GM23338 (cell line): ENCODE measurements at regions not wholly inside any gene's neighbourhood (a gene's known extent, or its start where the extent isn't known, plus 50 kb on each side); places are given as distances from the start of the nearest gene placed in this dataset.

Source experiments
- ATAC-seq: fragments of 200-7000 bp; cut with Tn5 transposase; 3 replicates; pipeline ENCODE4 v1.9.1; 2020
- DNase-seq: peaks from one replicate; pipeline ENCODE4 v3.0.0-alpha.2; 2015; ENCODE audit warnings: low spot score
- H2AFZ ChIP-seq: fragments of 200-600 bp; sonication (generic); 2 replicates; pipeline ENCODE4 v1.8.0; 2016; ENCODE audit warnings: antibody characterized with exemption, mild to moderate bottlenecking, moderate library complexity
- H3F3A ChIP-seq: fragments of 200-600 bp; sonication (generic); replicated peaks from 2 replicates; pipeline ENCODE4 v1.8.0; 2017; ENCODE audit warnings: antibody characterized with exemption, mixed run types, low read depth
- H3K27ac ChIP-seq: fragments of 200-600 bp; sonication (generic); 2 replicates; pipeline ENCODE4 v1.6.1; 2016; ENCODE audit warnings: low read depth
- H3K27me3 ChIP-seq: fragments of 200-600 bp; sonication (generic); 2 replicates; pipeline ENCODE4 v1.8.0; 2016; ENCODE audit warnings: mild to moderate bottlenecking, mixed run types, moderate library complexity; ENCODE audit not compliant: insufficient read depth
- H3K36me3 ChIP-seq: fragments of 200-600 bp; sonication (generic); 2 replicates; pipeline ENCODE4 v1.8.0; 2016; ENCODE audit warnings: mild to moderate bottlenecking; ENCODE audit not compliant: insufficient read depth
- H3K4me1 ChIP-seq: fragments of 200-600 bp; sonication (generic); 2 replicates; pipeline ENCODE4 v1.8.0; 2016; ENCODE audit warnings: mild to moderate bottlenecking, moderate library complexity; ENCODE audit not compliant: insufficient read depth
- H3K4me2 ChIP-seq: fragments of 200-600 bp; sonication (generic); 2 replicates; pipeline ENCODE4 v1.7.1; 2017; ENCODE audit warnings: mixed run types
- H3K4me3 ChIP-seq: fragments of 200-600 bp; sonication (generic); 2 replicates; pipeline ENCODE4 v1.6.1; 2016; ENCODE audit warnings: mixed run types
- H3K79me2 ChIP-seq: fragments of 200-600 bp; sonication (generic); replicated peaks from 2 replicates; pipeline ENCODE4 v1.8.0; 2017; ENCODE audit warnings: mild to moderate bottlenecking; ENCODE audit not compliant: insufficient read depth
- H3K9me2 ChIP-seq: fragments of 200-600 bp; sonication (generic); 2 replicates; pipeline ENCODE4 v1.8.0; 2017; ENCODE audit not compliant: insufficient read depth
- H4K20me1 ChIP-seq: fragments of 200-600 bp; sonication (generic); replicated peaks from 2 replicates; pipeline ENCODE4 v1.8.0; 2017; ENCODE audit warnings: mild to moderate bottlenecking; ENCODE audit not compliant: insufficient read depth
- H3K27ac Mint-ChIP-seq: 2 replicates; pipeline ENCODE4 v1.8.0; 2020; ENCODE audit warnings: inconsistent platforms, mild to moderate bottlenecking, moderate library complexity, mixed read lengths
- H3K27me3 Mint-ChIP-seq: 3 replicates; pipeline ENCODE4 v1.8.0; 2022; ENCODE audit warnings: low read depth, mild to moderate bottlenecking, moderate library complexity, mixed read lengths, inconsistent platforms; ENCODE audit not compliant: insufficient read depth, poor library complexity
- H3K36me3 Mint-ChIP-seq: 3 replicates; pipeline ENCODE4 v1.8.0; 2021; ENCODE audit warnings: low read depth, mild to moderate bottlenecking, inconsistent platforms, moderate library complexity, mixed read lengths
- H3K4me1 Mint-ChIP-seq: 3 replicates; pipeline ENCODE4 v1.8.0; 2020; ENCODE audit warnings: mild to moderate bottlenecking, inconsistent platforms, mixed read lengths
- H3K4me3 Mint-ChIP-seq: 3 replicates; pipeline ENCODE4 v1.8.0; 2021; ENCODE audit warnings: moderate library complexity, mild to moderate bottlenecking, inconsistent platforms, mixed read lengths
- H3K9me3 Mint-ChIP-seq: 3 replicates; pipeline ENCODE4 v1.8.0; 2020; ENCODE audit warnings: moderate library complexity, mild to moderate bottlenecking, inconsistent platforms, mixed read lengths
- CREB1 ChIP-seq: fragments of 250-450 bp; sonication (Bioruptor Pico); IDR thresholded peaks from 2 replicates; pipeline ENCODE4 v1.5.0; 2020; ENCODE audit warnings: low read depth, mild to moderate bottlenecking, moderate library complexity
- CTCF ChIP-seq, 2 experiments: fragments of 200-600 bp in 1 of 2; sonication (generic) in 1 of 2; conservative IDR thresholded peaks; 2 replicates each; pipeline versions ENCODE4 v1.5.1 to v1.6.1; 2016 to 2017; ENCODE audit warnings: antibody characterized with exemption in 2 of 2, low read depth in 2 of 2, mild to moderate bottlenecking in 2 of 2, moderate library complexity in 1 of 2
- ETS1 ChIP-seq: IDR thresholded peaks from 2 replicates; pipeline ENCODE4 v1.6.1; 2016; ENCODE audit warnings: antibody characterized with exemption
- EZH2 ChIP-seq: fragments of 200-600 bp; sonication (generic); IDR thresholded peaks from one replicate; pipeline ENCODE4 v1.8.0; 2017; ENCODE audit warnings: antibody characterized with exemption, mild to moderate bottlenecking, low read depth; ENCODE audit not compliant: unreplicated experiment
- EZH2phosphoT487 ChIP-seq: fragments of 200-600 bp; sonication (generic); IDR thresholded peaks from one replicate; pipeline ENCODE4 v1.8.1; 2018; ENCODE audit warnings: antibody characterized with exemption; ENCODE audit not compliant: unreplicated experiment
- JUNB ChIP-seq: IDR thresholded peaks from one replicate; pipeline ENCODE4 v1.6.1; 2016; ENCODE audit warnings: antibody characterized with exemption; ENCODE audit not compliant: unreplicated experiment
- NANOG ChIP-seq: IDR thresholded peaks from 2 replicates; pipeline ENCODE4 v1.6.1; 2016; ENCODE audit warnings: antibody characterized with exemption, borderline replicate concordance
- POLR2AphosphoS5 ChIP-seq: IDR thresholded peaks from 2 replicates; pipeline ENCODE4 v1.6.1; 2016; ENCODE audit warnings: antibody characterized with exemption, low read depth
- REST ChIP-seq: IDR thresholded peaks from one replicate; pipeline ENCODE4 v1.6.1; 2018; ENCODE audit warnings: antibody characterized with exemption; ENCODE audit not compliant: unreplicated experiment
- STAT1 ChIP-seq: IDR thresholded peaks from one replicate; pipeline ENCODE4 v1.6.1; 2016; ENCODE audit warnings: antibody characterized with exemption; ENCODE audit not compliant: unreplicated experiment
- ZNF114 ChIP-seq: fragments of 250-450 bp; sonication (Bioruptor Pico); IDR thresholded peaks from 2 replicates; pipeline ENCODE4 v1.5.0; 2020; ENCODE audit warnings: mild to moderate bottlenecking, moderate library complexity
- ZNF331 ChIP-seq: fragments of 250-450 bp; sonication (Bioruptor Pico); IDR thresholded peaks from 2 replicates; pipeline ENCODE4 v1.5.0; 2020; ENCODE audit warnings: low read depth, mild to moderate bottlenecking, moderate library complexity
- ZNF462 ChIP-seq: fragments of 250-450 bp; sonication (Bioruptor Pico); IDR thresholded peaks from 2 replicates; pipeline ENCODE4 v1.5.0; 2020; ENCODE audit warnings: mild to moderate bottlenecking, moderate library complexity

- H3K27ac Mint-ChIP-seq = 0 out of 2 replicates have a peak overlapping the region, but pooled peaks have one; percentile 15
- H3K36me3 ChIP-seq = no peaks in the 10 kb centered on the region
- H3K4me1 Mint-ChIP-seq = peaks cover 9% of the 10 kb centered on the region; the same call in 2 of the 3 replicates
- no peaks in the 10 kb centered on the region for H3K36me3 Mint-ChIP-seq
- H4K20me1 ChIP-seq = no peaks in the 10 kb centered on the region
- ATAC-seq (no peak), DNase-seq (no peak)
- H3K4me1 ChIP-seq = no peaks in the 10 kb centered on the region
- no peaks in the 10 kb centered on the region for H3F3A ChIP-seq
- no peaks in the 10 kb centered on the region for H3K27me3 ChIP-seq
- H3K4me3 Mint-ChIP-seq = no peak overlapping the region
- H3K4me3 ChIP-seq = no peak overlapping the region
- no peaks in the 10 kb centered on the region for H3K79me2 ChIP-seq
- H3K9me2 ChIP-seq = no peaks in the 10 kb centered on the region
- H3K27me3 Mint-ChIP-seq = no peaks in the 10 kb centered on the region
- H3K4me2 ChIP-seq = no peak overlapping the region
- peaks cover 3% of the 10 kb centered on the region; the same call in 1 of the 3 replicates for H3K9me3 Mint-ChIP-seq
- H2AFZ ChIP-seq = no peak overlapping the region
- H3K27ac ChIP-seq = no peak overlapping the region
- TF ChIP-seq JUNB (no peak), EZH2phosphoT487 (no peak), REST (no peak), STAT1 (no peak), ETS1 (no peak), CTCF (conservative IDR thresholded peaks at IDR 0.05; ENCODE audit: low read depth in 2 of 2) (no peak), NANOG (no peak), EZH2 (no peak), CREB1 (CRISPR knock-in tag) (no peak), ZNF331 (CRISPR knock-in tag) (no peak), POLR2AphosphoS5 (no peak), ZNF114 (CRISPR knock-in tag) (no peak), ZNF462 (no peak)
These were observed 408.2 kb upstream of the PITX2 start for GRCh38 chr4:111031001-111031579.
